A549 (cell line): ENCODE measurements at regions not wholly inside any gene's neighbourhood (a gene's known extent, or its start where the extent isn't known, plus 50 kb on each side); places are given as distances from the start of the nearest gene placed in this dataset.

Source experiments
- ATAC-seq, 2 experiments: fragments of 200-7000 bp in 1 of 2; fragments of >200 bp in 1 of 2; cut with Nextera tagmentation in 1 of 2; cut with Tn5 transposase in 1 of 2; 3 replicates each; pipeline versions ENCODE4 v1.8.0 to v1.9.1; 2018 to 2020; ENCODE audit warnings: mild to moderate bottlenecking in 1 of 2, moderate library complexity in 1 of 2
- CTCF ChIA-PET: fragments of 300-600 bp; sonication (Branson Sonifier 250); formaldehyde crosslinking; extraction: SDS; loops from one replicate; lab custom pipeline; 2021; ENCODE audit warnings: antibody characterized with exemption, inconsistent platforms; lab: Yijun Ruan, JAX
- POLR2A ChIA-PET: fragments of 350-600 bp; formaldehyde crosslinking; extraction: SDS; loops from one replicate; lab custom pipeline; 2021; ENCODE audit warnings: antibody characterized with exemption, inconsistent platforms; lab: Yijun Ruan, JAX
- DNase-seq, 2 experiments: peaks; one replicate each; pipeline versions ENCODE4 v3.0.0 to v3.0.0-alpha.2; 2011 to 2016; ENCODE audit warnings: low read depth in 1 of 2, low spot score in 1 of 2
- FAIRE-seq: peaks from 2 replicates; lab custom pipeline; 2011; peaks lifted over from hg19 to GRCh38; lab: Jason Lieb, UNC
- H3K27ac ChIP-seq, 2 experiments: fragments of >200 bp; sonication (Bioruptor Twin); formaldehyde crosslinking; 3 replicates each; pipeline ENCODE4 v1.5.1; 2016 to 2017
- H3K4me1 ChIP-seq: fragments of >200 bp; sonication (Bioruptor Twin); formaldehyde crosslinking; 3 replicates; pipeline ENCODE4 v1.6.1; 2016
- H3K4me2 ChIP-seq: fragments of >200 bp; sonication (Bioruptor Twin); formaldehyde crosslinking; 3 replicates; pipeline ENCODE4 v1.6.1; 2016
- H3K4me3 ChIP-seq: fragments of >200 bp; sonication (Bioruptor Twin); formaldehyde crosslinking; 3 replicates; pipeline ENCODE4 v1.5.1; 2016
- H3K9me3 ChIP-seq: fragments of >200 bp; sonication (Bioruptor Twin); formaldehyde crosslinking; 3 replicates; pipeline ENCODE4 v1.6.1; 2016
- BCL3 ChIP-seq: fragments of >200 bp; sonication (Bioruptor Twin); formaldehyde crosslinking; IDR thresholded peaks from 3 replicates; pipeline ENCODE4 v1.6.1; 2016
- BHLHE40 ChIP-seq: IDR thresholded peaks from 2 replicates; pipeline ENCODE4 v1.6.1; 2012; ENCODE audit warnings: low read depth, low read length, inconsistent platforms
- CBX2 ChIP-seq: fragments of 200-600 bp; sonication (generic); IDR thresholded peaks from 2 replicates; pipeline ENCODE4 v1.6.1; 2016; ENCODE audit warnings: low read depth, mild to moderate bottlenecking, borderline replicate concordance
- CHD2 ChIP-seq: fragments of 150-350 bp; IDR thresholded peaks from 2 replicates; pipeline ENCODE4 v1.6.1; 2014; ENCODE audit warnings: low read length; ENCODE audit not compliant: partially characterized antibody
- CTCF ChIP-seq: fragments of >200 bp; sonication (Bioruptor Twin); formaldehyde crosslinking; IDR thresholded peaks from 3 replicates; pipeline ENCODE4 v1.5.1; 2016
- EHMT2 ChIP-seq: fragments of 200-600 bp; sonication (generic); IDR thresholded peaks from 2 replicates; pipeline ENCODE4 v1.6.1; 2016; ENCODE audit warnings: antibody characterized with exemption, low read depth, mild to moderate bottlenecking, moderate library complexity
- EP300 ChIP-seq, 2 experiments: fragments of >200 bp; sonication (Bioruptor Twin); formaldehyde crosslinking; IDR thresholded peaks; 2 replicates in 1 of 2; 3 replicates in 1 of 2; pipeline ENCODE4 v1.6.1; 2016 to 2017
- FOSB ChIP-seq: fragments of 250-450 bp; sonication (Bioruptor Pico); IDR thresholded peaks from 2 replicates; pipeline ENCODE4 v1.5.0; 2020; ENCODE audit warnings: mild to moderate bottlenecking, moderate library complexity
- FOSL2 ChIP-seq, 2 experiments: fragments of 450-650 bp in 1 of 2; fragments of >200 bp in 1 of 2; sonication (Bioruptor Twin) in 1 of 2; formaldehyde crosslinking; IDR thresholded peaks; 2 replicates each; pipeline versions ENCODE4 v1.5.0 to v1.6.1; 2016 to 2020; ENCODE audit warnings: mild to moderate bottlenecking in 1 of 2, moderate library complexity in 1 of 2
- HEYL ChIP-seq: fragments of 250-450 bp; sonication (Bioruptor Pico); IDR thresholded peaks from 2 replicates; pipeline ENCODE4 v1.8.0; 2021; ENCODE audit warnings: mild to moderate bottlenecking, moderate library complexity
- HOXA7 ChIP-seq: fragments of 250-450 bp; sonication (Bioruptor Pico); IDR thresholded peaks from 2 replicates; pipeline ENCODE4 v1.5.0; 2020; ENCODE audit warnings: mild to moderate bottlenecking, moderate library complexity
- HOXB5 ChIP-seq: fragments of 250-450 bp; sonication (Bioruptor Pico); IDR thresholded peaks from 2 replicates; pipeline ENCODE4 v1.5.0; 2020; ENCODE audit warnings: mild to moderate bottlenecking, moderate library complexity
- JUN ChIP-seq, 2 experiments: fragments of >200 bp; sonication (Bioruptor Twin); formaldehyde crosslinking; IDR thresholded peaks; 2 replicates in 1 of 2; 3 replicates in 1 of 2; pipeline ENCODE4 v1.6.1; 2016 to 2017
- JUNB ChIP-seq: fragments of >200 bp; sonication (Bioruptor Twin); formaldehyde crosslinking; IDR thresholded peaks from 2 replicates; pipeline ENCODE4 v1.6.1; 2016
- KDM5A ChIP-seq: fragments of 200-600 bp; sonication (generic); IDR thresholded peaks from 2 replicates; pipeline ENCODE4 v1.6.1; 2016; ENCODE audit warnings: antibody characterized with exemption, mild to moderate bottlenecking
- NPAS2 ChIP-seq: fragments of 250-450 bp; sonication (Bioruptor Pico); IDR thresholded peaks from 2 replicates; pipeline ENCODE4 v1.8.0; 2022; ENCODE audit warnings: mild to moderate bottlenecking, moderate library complexity, borderline replicate concordance
- PBX3 ChIP-seq: IDR thresholded peaks from 2 replicates; pipeline ENCODE4 v1.6.1; 2012
- PHF8 ChIP-seq: fragments of 200-600 bp; sonication (generic); IDR thresholded peaks from 2 replicates; pipeline ENCODE4 v1.6.1; 2016; ENCODE audit warnings: low read depth, mild to moderate bottlenecking, antibody characterized with exemption, moderate library complexity, borderline replicate concordance
- POLR2AphosphoS2 ChIP-seq: conservative IDR thresholded peaks from 2 replicates; pipeline ENCODE4 v1.6.1; 2012; ENCODE audit warnings: low read length, improper control_type of control experiment, inconsistent platforms
- RAD21 ChIP-seq, 2 experiments: fragments of >200 bp in 1 of 2; sonication (Bioruptor Twin) in 1 of 2; formaldehyde crosslinking in 1 of 2; IDR thresholded peaks in 1 of 2; conservative IDR thresholded peaks in 1 of 2; 2 replicates in 1 of 2; 3 replicates in 1 of 2; pipeline ENCODE4 v1.6.1; 2012 to 2018; ENCODE audit warnings: inconsistent platforms in 1 of 2
- RFX5 ChIP-seq: fragments of 450-650 bp; IDR thresholded peaks from 2 replicates; pipeline ENCODE4 v1.7.1; 2014; ENCODE audit warnings: antibody characterized with exemption, mild to moderate bottlenecking, moderate library complexity
- SMC3 ChIP-seq: fragments of >200 bp; sonication (Bioruptor Twin); formaldehyde crosslinking; IDR thresholded peaks from 3 replicates; pipeline ENCODE4 v1.6.1; 2018; ENCODE audit warnings: inconsistent platforms
- SREBF2 ChIP-seq: fragments of 450-650 bp; IDR thresholded peaks from 2 replicates; pipeline ENCODE4 v1.6.1; 2014; ENCODE audit warnings: mild to moderate bottlenecking, moderate library complexity
- WGBS: methylation state at CpG from one replicate; pipeline ENCODE4 v1.1.6; 2017; ENCODE audit errors: missing lambda C conversion rate; 5-methylcytosine and 5-hydroxymethylcytosine counted together

- Histone ChIP-seq H3K4me2 (no peak overlapping the region), H3K4me1 (no peaks in the 10 kb centered on the region), H3K4me3 (no peak overlapping the region), H3K27ac (no peak overlapping the region), H3K9me3 (no peaks in the 10 kb centered on the region)
- WGBS = 73% methylated on average over 2 of the region's 2 CpGs
- no peak for FAIRE-seq
- ChIA-PET POLR2A (no interaction called here), CTCF (no interaction called here)
- TF ChIP-seq NPAS2 (CRISPR knock-in tag) = no peak
- no peak for TF ChIP-seq PBX3
- no peak for TF ChIP-seq PHF8
- no peak for TF ChIP-seq CHD2
- no peak for DNase-seq
- ATAC-seq = no peak
Observed at GRCh38 chr1:59199147-59199546, 97.7 kb upstream of the FGGY start.

- Histone ChIP-seq H3K4me1 (no peaks in the 10 kb centered on the region), H3K4me2 (no peak overlapping the region), H3K27ac (no peak overlapping the region), H3K9me3 (no peaks in the 10 kb centered on the region), H3K4me3 (no peak overlapping the region)
- DNase-seq = no peak
- TF ChIP-seq CTCF (no peak), FOSB (CRISPR knock-in tag) (no peak), BHLHE40 (no peak), SMC3 (no peak), NPAS2 (CRISPR knock-in tag) (no peak), SREBF2 (no peak), JUNB (no peak), EP300 (IDR thresholded peaks at IDR 0.05) (no peak), POLR2AphosphoS2 (no peak)
- CTCF ChIA-PET = no interaction called here
- no peak for ATAC-seq
- POLR2A ChIA-PET = no interaction called here
- WGBS = 80% methylated on average over 4 of the region's 4 CpGs
- FAIRE-seq = no peak
Observed at GRCh38 chr1:59199719-59200376, 97.0 kb upstream of the FGGY start.

- H3K9me3 ChIP-seq = no peaks in the 10 kb centered on the region
- CTCF ChIA-PET = no interaction called here
- no peak overlapping the region for H3K4me3 ChIP-seq
- POLR2A ChIA-PET = no interaction called here
- ATAC-seq = no peak
- no peaks in the 10 kb centered on the region for H3K4me1 ChIP-seq
- H3K4me2 ChIP-seq = no peak overlapping the region
- H3K27ac ChIP-seq = no peak overlapping the region
- no peak for TF ChIP-seq JUN (IDR thresholded peaks at IDR 0.05)
- TF ChIP-seq KDM5A = no peak
- no peak for TF ChIP-seq HOXA7 (CRISPR knock-in tag)
- TF ChIP-seq HOXB5 (CRISPR knock-in tag) = no peak
- TF ChIP-seq FOSL2 (IDR thresholded peaks at IDR 0.05) = no peak
- no peak for TF ChIP-seq FOSL2 (CRISPR knock-in tag; IDR thresholded peaks at IDR 0.05)
- TF ChIP-seq HEYL = no peak
- no peak for DNase-seq
- no peak for FAIRE-seq
Observed at GRCh38 chr1:59201341-59201740, 95.6 kb upstream of the FGGY start.

GRCh38 chr1:59202455-59202854, 94.4 kb upstream of the FGGY start:
- TF ChIP-seq RAD21 (conservative IDR thresholded peaks at IDR 0.05 in 1 of 2, IDR thresholded peaks at IDR 0.05 in 1 of 2) (no peak), RFX5 (no peak), CBX2 (no peak), EHMT2 (no peak), BCL3 (no peak)
- ChIA-PET CTCF (no interaction called here), POLR2A (no interaction called here)
- 92% methylated on average over 1 of the region's 1 CpG for WGBS
- Histone ChIP-seq H3K4me3 (no peak overlapping the region), H3K4me2 (no peak overlapping the region), H3K9me3 (no peaks in the 10 kb centered on the region), H3K4me1 (no peaks in the 10 kb centered on the region), H3K27ac (no peak overlapping the region)
- DNase-seq = no peak
- FAIRE-seq = no peak
- no peak for ATAC-seq
